HCT116 (cell line): ENCODE measurements at regions not wholly inside any gene's neighbourhood (a gene's known extent, or its start where the extent isn't known, plus 50 kb on each side); places are given as distances from the start of the nearest gene placed in this dataset.

ENCODE experiments used
- ATAC-seq: fragments of 200-7000 bp; cut with Tn5 transposase; 2 replicates; pipeline ENCODE4 v1.9.1; 2020; ENCODE audit warnings: mild to moderate bottlenecking, moderate library complexity
- BruUV-seq: library from RNA; stranded (reverse); fragments of 400-500 nt; replicated peaks from 2 replicates; lab custom pipeline; 2021; lab: Mats Ljungman, UMichigan
- CTCF ChIA-PET: fragments of 300-600 bp; sonication (Branson Sonifier 250); formaldehyde crosslinking; loops from one replicate; lab custom pipeline; 2021; ENCODE audit warnings: antibody characterized with exemption; lab: Charles Lee
- POLR2A ChIA-PET: fragments of 300-600, 350-600 bp; sonication (Branson Sonifier 250); formaldehyde crosslinking; loops from one replicate; lab custom pipeline; 2021; ENCODE audit warnings: antibody characterized with exemption; lab: Charles Lee
- RAD21 ChIA-PET, 2 experiments: fragments of 300-600 bp; sonication (Branson Sonifier 250); formaldehyde crosslinking; loops; one replicate each; lab custom pipeline; 2023; ENCODE audit warnings: low total read pairs in 2 of 2; ENCODE audit not compliant: uncharacterized antibody in 2 of 2, unreplicated experiment in 2 of 2, low non-redundant PET in 1 of 2; lab: Charles Lee
- DNase-seq: peaks from one replicate; pipeline ENCODE4 v3.0.0-alpha.2; 2010; ENCODE audit warnings: low read depth, low spot score
- H2AFZ ChIP-seq: fragments of 200-600 bp; shearing (Covaris generic), sonication (generic); 2 replicates; pipeline ENCODE4 v1.6.1; 2017; ENCODE audit warnings: low read depth, mixed run types, mixed read lengths, antibody characterized with exemption, low read length; ENCODE audit not compliant: poor library complexity, severe bottlenecking
- H3K27ac ChIP-seq: 2 replicates; pipeline ENCODE4 v1.5.1; 2012; ENCODE audit warnings: low read depth, low read length
- H3K27me3 ChIP-seq: fragments of 200-600 bp; sonication (generic); 2 replicates; pipeline ENCODE4 v1.6.1; 2016; ENCODE audit warnings: mixed run types, low read length, mixed read lengths; ENCODE audit not compliant: insufficient read depth
- H3K36me3 ChIP-seq, 2 experiments: fragments of 200-500 bp in 1 of 2; fragments of 200-600 bp in 1 of 2; sonication (Bioruptor generic) in 1 of 2; sonication (generic) in 1 of 2; 2 replicates each; pipeline versions ENCODE4 v1.5.1 to v1.6.1; 2014 to 2016; ENCODE audit warnings: low read length in 2 of 2, inconsistent platforms in 1 of 2, mixed read lengths in 1 of 2, mixed run types in 1 of 2; ENCODE audit not compliant: insufficient read depth in 2 of 2, control insufficient read depth in 1 of 2
- H3K4me1 ChIP-seq, 2 experiments: fragments of 200-600 bp in 1 of 2; sonication (generic) in 1 of 2; 2 replicates each; pipeline versions ENCODE4 v1.5.1 to v1.6.1; 2012 to 2017; ENCODE audit warnings: low read length in 2 of 2, inconsistent platforms in 1 of 2, mild to moderate bottlenecking in 1 of 2, mixed read lengths in 1 of 2, mixed run types in 1 of 2, moderate library complexity in 1 of 2; ENCODE audit not compliant: insufficient read depth in 2 of 2, control insufficient read depth in 1 of 2
- H3K4me2 ChIP-seq: fragments of 200-600 bp; sonication (generic); 2 replicates; pipeline ENCODE4 v1.6.1; 2017; ENCODE audit warnings: mixed run types, low read length, mixed read lengths
- H3K4me3 ChIP-seq, 2 experiments: fragments of 200-600 bp in 1 of 2; sonication (generic) in 1 of 2; replicated peaks in 1 of 2; 2 replicates each; pipeline ENCODE4 v1.5.1; 2011 to 2016; ENCODE audit warnings: low read length in 2 of 2, control low read depth in 1 of 2, low read depth in 1 of 2, mild to moderate bottlenecking in 1 of 2, mixed read lengths in 1 of 2, mixed run types in 1 of 2
- H3K79me2 ChIP-seq: fragments of 200-600 bp; sonication (generic); 2 replicates; pipeline ENCODE4 v1.6.1; 2017; ENCODE audit warnings: mild to moderate bottlenecking, mixed run types, low read length, moderate library complexity, mixed read lengths; ENCODE audit not compliant: insufficient read depth
- H3K9ac ChIP-seq: fragments of 200-600 bp; sonication (generic); 2 replicates; pipeline ENCODE4 v1.6.1; 2016; ENCODE audit warnings: low read length, mixed read lengths
- H3K9me2 ChIP-seq: fragments of 200-600 bp; sonication (generic), shearing (Covaris generic); 2 replicates; pipeline ENCODE4 v1.6.1; 2017; ENCODE audit warnings: mixed run types, mild to moderate bottlenecking, moderate library complexity; ENCODE audit not compliant: insufficient read depth
- H3K9me3 ChIP-seq, 2 experiments: fragments of 200-500 bp in 1 of 2; fragments of 200-600 bp in 1 of 2; sonication (Bioruptor generic) in 1 of 2; sonication (generic) in 1 of 2; 2 replicates each; pipeline ENCODE4 v1.6.1; 2014 to 2017; ENCODE audit warnings: low read length in 2 of 2, mixed read lengths in 2 of 2, inconsistent platforms in 1 of 2, low read depth in 1 of 2, mild to moderate bottlenecking in 1 of 2, mixed run types in 1 of 2, moderate library complexity in 1 of 2; ENCODE audit not compliant: control insufficient read depth in 1 of 2, insufficient read depth in 1 of 2
- H4K20me1 ChIP-seq: fragments of 200-600 bp; sonication (generic), shearing (Covaris generic); 2 replicates; pipeline ENCODE4 v1.6.1; 2017; ENCODE audit warnings: mixed run types, mild to moderate bottlenecking, moderate library complexity; ENCODE audit not compliant: insufficient read depth
- CBX3 ChIP-seq: IDR thresholded peaks from 2 replicates; pipeline ENCODE4 v1.6.1; 2012; ENCODE audit warnings: low read depth
- CEBPB ChIP-seq: IDR thresholded peaks from 2 replicates; pipeline ENCODE4 v1.6.1; 2012; ENCODE audit warnings: low read depth
- JUND ChIP-seq: IDR thresholded peaks from 2 replicates; pipeline ENCODE4 v1.6.1; 2012
- POLR2A ChIP-seq: IDR thresholded peaks from 2 replicates; pipeline ENCODE4 v1.7.0; 2011; ENCODE audit warnings: borderline replicate concordance; ENCODE audit not compliant: insufficient read depth, insufficient read length; ENCODE audit errors: extremely low read depth
- POLR2AphosphoS5 ChIP-seq: IDR thresholded peaks from 2 replicates; pipeline ENCODE4 v1.6.1; 2011; ENCODE audit warnings: mild to moderate bottlenecking, low read depth, low read length, moderate library complexity
- RAD21 ChIP-seq: IDR thresholded peaks from 2 replicates; pipeline ENCODE4 v1.6.1; 2012; ENCODE audit warnings: low read depth, mild to moderate bottlenecking
- SIN3A ChIP-seq: IDR thresholded peaks from 2 replicates; pipeline ENCODE4 v1.6.1; 2012; ENCODE audit warnings: low read depth
- SP1 ChIP-seq: IDR thresholded peaks from 2 replicates; pipeline ENCODE4 v1.6.1; 2012; ENCODE audit warnings: low read depth
- SRF ChIP-seq: IDR thresholded peaks from 2 replicates; pipeline ENCODE4 v1.6.1; 2012; ENCODE audit warnings: low read depth
- ZNF274 ChIP-seq: fragments of 200-500 bp; sonication (Bioruptor generic); IDR thresholded peaks from 2 replicates; pipeline ENCODE4 v1.6.1; 2014; ENCODE audit warnings: mild to moderate bottlenecking, low read depth, low read length, inconsistent platforms
- intact Hi-C: fragments of 100-400 bp; cut with micrococcal nuclease; formaldehyde crosslinking; loops from 2 replicates; pipeline ENCODE4 v1.10.0; 2022
- TF ChIP-seq, protein P1 (sequence below): IDR thresholded peaks from 2 replicates; pipeline ENCODE4 v1.6.1; 2012
- TF ChIP-seq, protein P2 (sequence below), 3 experiments: fragments of 200-600 bp in 1 of 3; sonication (generic) in 1 of 3; IDR thresholded peaks in 2 of 3; conservative IDR thresholded peaks in 1 of 3; 2 replicates each; pipeline ENCODE4 v1.5.1; 2012 to 2017; ENCODE audit warnings: low read depth in 2 of 3, low read length in 2 of 3, antibody characterized with exemption in 1 of 3, borderline replicate concordance in 1 of 3, control low read depth in 1 of 3, mild to moderate bottlenecking in 1 of 3, mixed read lengths in 1 of 3, mixed run types in 1 of 3, moderate library complexity in 1 of 3; ENCODE audit not compliant: insufficient read depth in 1 of 3

DNA sequence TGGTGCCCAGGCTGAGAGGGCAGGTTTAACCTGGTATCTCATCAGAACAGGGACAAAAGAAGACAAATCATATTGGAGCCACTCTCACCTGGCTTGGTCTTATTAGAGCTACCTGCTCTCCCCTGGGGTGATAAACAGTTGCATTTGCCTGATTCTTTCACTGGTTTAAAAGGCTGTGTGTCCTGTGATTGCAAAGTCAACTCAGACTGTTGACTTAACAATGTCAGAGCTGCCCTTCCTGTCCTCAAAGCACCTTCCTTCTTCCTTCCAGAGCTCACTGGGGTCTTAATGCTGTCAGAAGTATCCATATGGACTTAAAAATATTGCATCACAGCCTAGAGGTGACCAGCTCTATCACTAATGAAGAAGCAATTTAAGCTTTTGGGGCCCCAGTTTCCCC, 50.5 kb upstream of the MINAR1 start:
- no peak overlapping the region for H3K4me2 ChIP-seq
- ChIA-PET POLR2A (interaction anchor here (2.3 kb wide), 1 partner anchor 214 kb away, joined by 6 read pairs; no protein-coding TSS in a partner anchor), RAD21 (interaction anchor here (2.3 to 2.6 kb wide), 2 partner anchors 214 to 215 kb away, joined by 15 to 22 read pairs; no protein-coding TSS in a partner anchor), CTCF (interaction anchor here (1.0 to 4.3 kb wide), 16 partner anchors 11 to 1885 kb away, joined by 3 to 111 read pairs (median 7); no protein-coding TSS in a partner anchor)
- TF ChIP-seq SP1, result no peak
- no peak for TF ChIP-seq SIN3A
- TF ChIP-seq RAD21, result no peak
- TF ChIP-seq ZNF274, result no peak
- TF ChIP-seq, protein P1, sequence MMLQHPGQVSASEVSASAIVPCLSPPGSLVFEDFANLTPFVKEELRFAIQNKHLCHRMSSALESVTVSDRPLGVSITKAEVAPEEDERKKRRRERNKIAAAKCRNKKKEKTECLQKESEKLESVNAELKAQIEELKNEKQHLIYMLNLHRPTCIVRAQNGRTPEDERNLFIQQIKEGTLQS, result no peak
- TF ChIP-seq CBX3, result no peak
- TF ChIP-seq CEBPB, result no peak
- no peak for TF ChIP-seq POLR2A
- TF ChIP-seq, protein P2, sequence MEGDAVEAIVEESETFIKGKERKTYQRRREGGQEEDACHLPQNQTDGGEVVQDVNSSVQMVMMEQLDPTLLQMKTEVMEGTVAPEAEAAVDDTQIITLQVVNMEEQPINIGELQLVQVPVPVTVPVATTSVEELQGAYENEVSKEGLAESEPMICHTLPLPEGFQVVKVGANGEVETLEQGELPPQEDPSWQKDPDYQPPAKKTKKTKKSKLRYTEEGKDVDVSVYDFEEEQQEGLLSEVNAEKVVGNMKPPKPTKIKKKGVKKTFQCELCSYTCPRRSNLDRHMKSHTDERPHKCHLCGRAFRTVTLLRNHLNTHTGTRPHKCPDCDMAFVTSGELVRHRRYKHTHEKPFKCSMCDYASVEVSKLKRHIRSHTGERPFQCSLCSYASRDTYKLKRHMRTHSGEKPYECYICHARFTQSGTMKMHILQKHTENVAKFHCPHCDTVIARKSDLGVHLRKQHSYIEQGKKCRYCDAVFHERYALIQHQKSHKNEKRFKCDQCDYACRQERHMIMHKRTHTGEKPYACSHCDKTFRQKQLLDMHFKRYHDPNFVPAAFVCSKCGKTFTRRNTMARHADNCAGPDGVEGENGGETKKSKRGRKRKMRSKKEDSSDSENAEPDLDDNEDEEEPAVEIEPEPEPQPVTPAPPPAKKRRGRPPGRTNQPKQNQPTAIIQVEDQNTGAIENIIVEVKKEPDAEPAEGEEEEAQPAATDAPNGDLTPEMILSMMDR (IDR thresholded peaks at IDR 0.05 in 2 of 3, conservative IDR thresholded peaks at IDR 0.05 in 1 of 3; ENCODE audit: borderline replicate concordance in 1 of 3, insufficient read depth in 1 of 3, low read depth in 2 of 3, low read length in 2 of 3), result no peak
- TF ChIP-seq POLR2AphosphoS5, result no peak
- no peak for TF ChIP-seq JUND
- no peak for TF ChIP-seq SRF
- intact Hi-C loops, result loop anchor here (1.0 to 5.0 kb wide), 5 partner anchors 196 to 791 kb away; no protein-coding TSS in a partner anchor
- ATAC-seq (no peak), DNase-seq (no peak)
- H4K20me1 ChIP-seq, result no peaks in the 10 kb centered on the region
- H2AFZ ChIP-seq, result no peak overlapping the region
- H3K9me2 ChIP-seq, result no peaks in the 10 kb centered on the region
- BruUV-seq, result no TSS peak
- no peaks in the 10 kb centered on the region for H3K79me2 ChIP-seq
- H3K27me3 ChIP-seq, result no peaks in the 10 kb centered on the region
- H3K36me3 ChIP-seq, result no peaks in the 10 kb centered on the region
- no peak overlapping the region for H3K4me3 ChIP-seq
- H3K9me3 ChIP-seq, result no peaks in the 10 kb centered on the region
- H3K27ac ChIP-seq, result no peak overlapping the region
- no peaks in the 10 kb centered on the region for H3K4me1 ChIP-seq
- H3K9ac ChIP-seq, result no peak overlapping the region
